ENCODE measurements at regions not wholly inside any gene's neighbourhood (a gene's known extent, or its start where the extent isn't known, plus 50 kb on each side); places are given as distances from the start of the nearest gene placed in this dataset.

- Mint-ChIP-seq H3K9me3 (no peaks in the 10 kb centered on the region), H3K4me1 (ENCODE audit: low read depth) (no peaks in the 10 kb centered on the region), H3K36me3 (ENCODE audit: low read depth) (no peaks in the 10 kb centered on the region), H3K27me3 (ENCODE audit: insufficient read depth) (peaks cover 8% of the 10 kb centered on the region), H3K27ac (no peak overlapping the region), H3K4me3 (no peak overlapping the region)
- intact Hi-C loops (cut with micrococcal nuclease) = loop anchor here (5.0 kb wide), 1 partner anchor 1783 kb away; no protein-coding TSS in a partner anchor
- no peak for DNase-seq (ENCODE audit: low spot score)
These were observed 352.4 kb upstream of the PKDCC start for GRCh38 chr2:41695198-41696113.

GRCh38 chr2:41697389-41697788 lies 350.4 kb upstream of the PKDCC start:
- intact Hi-C loops (cut with micrococcal nuclease) = loop anchor here (5.0 kb wide), 1 partner anchor 1785 kb away; no protein-coding TSS in a partner anchor
- DNase-seq (ENCODE audit: low spot score) = no peak
- peaks cover 8% of the 10 kb centered on the region for H3K27me3 Mint-ChIP-seq (ENCODE audit: insufficient read depth)
- H3K9me3 Mint-ChIP-seq = no peaks in the 10 kb centered on the region
- no peak overlapping the region for H3K27ac Mint-ChIP-seq
- no peaks in the 10 kb centered on the region for H3K36me3 Mint-ChIP-seq (ENCODE audit: low read depth)
- no peaks in the 10 kb centered on the region for H3K4me1 Mint-ChIP-seq (ENCODE audit: low read depth)
- H3K4me3 Mint-ChIP-seq = no peak overlapping the region

DNA sequence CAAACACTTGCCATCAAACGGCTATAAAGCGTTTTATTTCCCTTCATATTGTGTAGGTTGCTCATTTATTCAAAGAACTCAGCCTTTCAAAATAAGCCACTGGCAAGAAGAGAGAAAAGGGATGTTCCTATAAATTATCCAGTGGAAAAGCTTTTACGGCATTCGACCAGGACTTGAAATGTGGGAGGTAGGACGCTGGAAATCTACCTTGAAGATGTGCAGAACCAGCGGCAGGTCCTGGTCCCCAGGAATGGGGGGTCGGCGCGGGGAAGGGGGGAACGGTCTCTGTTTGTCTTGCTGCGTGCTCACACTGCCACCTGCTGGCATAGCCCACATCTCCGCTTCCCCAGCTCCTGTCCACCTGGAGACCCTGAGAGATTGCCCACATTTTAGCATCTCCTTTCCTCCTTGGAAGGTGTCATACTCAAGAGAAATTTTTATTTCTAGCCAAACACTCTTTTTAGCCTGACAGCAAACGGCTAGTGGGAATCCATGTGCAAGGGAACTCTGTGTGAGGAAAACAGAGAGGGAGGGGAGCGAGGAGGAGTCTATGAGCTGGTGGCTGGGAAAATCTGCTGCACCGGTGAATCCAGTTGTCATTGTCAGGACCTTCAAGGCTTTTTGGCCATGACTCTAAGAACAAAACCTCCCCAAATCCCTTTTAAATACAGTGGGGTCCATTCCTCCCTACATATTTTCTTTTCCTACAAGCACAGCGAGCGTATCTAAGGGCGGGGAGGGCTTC lies 349.0 kb upstream of the PKDCC start:
- intact Hi-C loops (cut with micrococcal nuclease) = loop anchor here (5.0 kb wide), 1 partner anchor 1787 kb away; no protein-coding TSS in a partner anchor
- H3K27me3 Mint-ChIP-seq (ENCODE audit: insufficient read depth) = peaks cover 8% of the 10 kb centered on the region
- no peaks in the 10 kb centered on the region for H3K9me3 Mint-ChIP-seq
- DNase-seq (ENCODE audit: low spot score) = no peak
- no peaks in the 10 kb centered on the region for H3K4me1 Mint-ChIP-seq (ENCODE audit: low read depth)
- no peak overlapping the region for H3K27ac Mint-ChIP-seq
- H3K36me3 Mint-ChIP-seq (ENCODE audit: low read depth) = no peaks in the 10 kb centered on the region
- no peak overlapping the region for H3K4me3 Mint-ChIP-seq

DNA sequence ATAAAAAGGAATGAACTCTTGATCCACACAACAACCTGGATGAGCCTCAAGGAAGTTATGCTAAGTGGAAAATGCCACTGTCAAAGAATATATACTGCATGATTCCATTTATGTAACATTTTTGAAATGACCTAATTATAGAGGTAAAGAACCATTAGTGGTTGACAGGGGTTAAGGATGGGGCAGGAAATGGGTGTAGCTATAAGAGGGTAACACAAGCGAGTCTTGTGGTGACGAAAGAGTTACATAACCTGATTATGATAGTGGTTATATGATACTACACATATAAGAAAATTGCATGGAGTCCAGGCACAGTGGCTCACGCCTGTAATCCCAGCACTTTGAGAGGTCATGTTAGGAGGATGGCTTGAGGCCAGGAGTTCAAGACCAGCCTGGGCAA lies 346.6 kb upstream of the PKDCC start:
- H3K27ac Mint-ChIP-seq = no peak overlapping the region
- H3K27me3 Mint-ChIP-seq (ENCODE audit: insufficient read depth) = peaks cover 8% of the 10 kb centered on the region
- no peaks in the 10 kb centered on the region for H3K36me3 Mint-ChIP-seq (ENCODE audit: low read depth)
- intact Hi-C loops (cut with micrococcal nuclease) = no loop called here
- DNase-seq (ENCODE audit: low spot score) = no peak
- no peaks in the 10 kb centered on the region for H3K9me3 Mint-ChIP-seq
- no peak overlapping the region for H3K4me3 Mint-ChIP-seq
- no peaks in the 10 kb centered on the region for H3K4me1 Mint-ChIP-seq (ENCODE audit: low read depth)

DNA sequence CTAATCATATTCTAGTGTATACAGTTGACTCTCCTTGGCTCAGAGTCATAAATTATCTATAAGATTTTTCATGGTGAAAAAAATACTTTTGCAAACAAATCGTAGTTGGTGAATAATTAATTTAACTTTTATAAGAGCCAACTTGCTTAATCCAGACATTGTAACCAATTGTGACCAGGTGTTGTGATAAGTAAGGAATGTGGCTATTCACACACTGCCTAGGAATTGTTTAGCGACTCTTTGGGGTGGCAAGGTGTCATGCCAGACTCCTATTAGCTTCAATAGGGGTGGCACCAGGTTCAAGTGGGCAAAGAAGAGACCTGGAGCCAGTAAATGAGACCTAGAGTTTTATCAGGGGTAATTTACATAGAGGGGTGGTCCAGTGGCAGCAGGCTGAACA lies 344.7 kb upstream of the PKDCC start:
- Mint-ChIP-seq H3K36me3 (ENCODE audit: low read depth) (no peaks in the 10 kb centered on the region), H3K4me3 (no peak overlapping the region), H3K4me1 (ENCODE audit: low read depth) (no peaks in the 10 kb centered on the region), H3K27me3 (ENCODE audit: insufficient read depth) (peaks cover 8% of the 10 kb centered on the region), H3K9me3 (no peaks in the 10 kb centered on the region), H3K27ac (no peak overlapping the region)
- no peak for DNase-seq (ENCODE audit: low spot score)
- intact Hi-C loops (cut with micrococcal nuclease) = no loop called here

- Mint-ChIP-seq H3K36me3 (ENCODE audit: low read depth) (no peaks in the 10 kb centered on the region), H3K27me3 (ENCODE audit: insufficient read depth) (peaks cover 5% of the 10 kb centered on the region), H3K4me1 (ENCODE audit: low read depth) (no peaks in the 10 kb centered on the region), H3K4me3 (no peak overlapping the region), H3K27ac (no peak overlapping the region), H3K9me3 (no peaks in the 10 kb centered on the region)
- intact Hi-C loops (cut with micrococcal nuclease) = no loop called here
- no peak for DNase-seq (ENCODE audit: low spot score)
These were observed 342.2 kb upstream of the PKDCC start for GRCh38 chr2:41705634-41706033.

DNA sequence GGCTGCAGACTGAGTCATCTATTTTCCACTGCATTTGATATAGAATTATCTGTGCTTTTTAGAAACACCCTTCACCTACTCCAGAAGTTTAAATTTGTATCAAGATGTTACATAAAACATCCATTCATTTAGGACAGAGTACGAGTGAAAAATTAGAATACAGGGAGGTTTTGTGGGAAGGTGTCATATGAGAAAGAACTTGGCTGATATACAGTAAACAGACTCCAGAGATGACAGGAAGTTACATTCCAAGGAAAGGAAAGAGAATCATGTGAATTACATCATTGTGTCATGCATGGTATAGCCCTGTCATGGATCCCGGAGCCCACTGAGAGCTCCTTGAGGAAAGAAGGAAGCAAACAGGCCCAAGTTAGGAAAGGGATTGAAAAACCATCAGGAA lies 341.5 kb upstream of the PKDCC start:
- Mint-ChIP-seq H3K4me1 (ENCODE audit: low read depth) (no peaks in the 10 kb centered on the region), H3K9me3 (no peaks in the 10 kb centered on the region), H3K27me3 (ENCODE audit: insufficient read depth) (peaks cover 5% of the 10 kb centered on the region), H3K4me3 (no peak overlapping the region), H3K36me3 (ENCODE audit: low read depth) (no peaks in the 10 kb centered on the region), H3K27ac (no peak overlapping the region)
- intact Hi-C loops (cut with micrococcal nuclease) = no loop called here
- no peak for DNase-seq (ENCODE audit: low spot score)

- intact Hi-C loops (cut with micrococcal nuclease) = no loop called here
- DNase-seq (ENCODE audit: low spot score) = no peak
- no peaks in the 10 kb centered on the region for H3K9me3 Mint-ChIP-seq
- H3K4me3 Mint-ChIP-seq = no peak overlapping the region
- H3K4me1 Mint-ChIP-seq (ENCODE audit: low read depth) = no peaks in the 10 kb centered on the region
- H3K27ac Mint-ChIP-seq = no peak overlapping the region
- H3K27me3 Mint-ChIP-seq (ENCODE audit: insufficient read depth) = peaks cover 12% of the 10 kb centered on the region
- H3K36me3 Mint-ChIP-seq (ENCODE audit: low read depth) = no peaks in the 10 kb centered on the region
These were observed 339.9 kb upstream of the PKDCC start for GRCh38 chr2:41707790-41708451.

DNA sequence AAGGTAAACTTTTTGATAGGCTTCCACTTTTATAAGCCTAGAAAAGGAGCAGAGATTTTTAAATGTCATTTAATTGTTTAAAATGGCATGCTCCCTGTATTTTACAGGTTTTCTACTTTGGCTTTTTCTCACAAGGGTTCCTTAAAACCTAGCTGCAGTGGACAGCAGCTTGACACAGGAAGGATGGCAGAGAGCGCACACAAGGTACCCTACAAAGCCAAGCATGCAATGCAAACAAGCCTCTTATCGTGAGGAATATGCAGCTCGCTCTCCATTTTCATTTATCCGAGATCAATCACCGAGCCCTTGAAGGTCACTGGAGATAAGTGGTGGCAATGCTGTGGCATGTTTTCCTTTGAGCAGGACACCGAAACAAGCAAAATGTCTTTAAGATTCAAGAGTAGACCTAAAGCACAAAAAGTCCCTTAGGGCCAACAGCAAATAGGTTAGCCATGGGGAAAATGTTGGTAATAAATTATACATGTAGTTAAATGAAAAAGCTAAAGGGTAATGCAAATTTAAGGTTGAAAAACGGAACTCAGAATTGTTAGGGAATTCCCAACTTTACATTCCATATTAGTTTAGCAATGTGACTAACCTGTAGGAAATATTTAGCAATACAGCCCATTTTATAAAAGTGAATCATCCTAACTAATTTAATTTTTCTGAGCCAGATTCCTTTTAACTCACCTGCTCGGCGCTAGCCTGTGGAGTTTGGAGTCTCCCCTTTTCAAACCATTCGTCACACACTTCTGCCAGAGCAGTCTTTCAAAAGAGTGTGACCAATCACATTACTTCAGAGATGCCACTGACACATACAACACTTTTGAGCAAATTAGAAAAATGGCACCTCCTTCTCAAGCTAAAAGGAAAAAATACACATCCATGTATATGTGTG lies 337.9 kb upstream of the PKDCC start:
- H3K27me3 Mint-ChIP-seq (ENCODE audit: insufficient read depth) = peaks cover 12% of the 10 kb centered on the region
- no peak for DNase-seq (ENCODE audit: low spot score)
- intact Hi-C loops (cut with micrococcal nuclease) = no loop called here
- H3K27ac Mint-ChIP-seq = no peak overlapping the region
- no peaks in the 10 kb centered on the region for H3K9me3 Mint-ChIP-seq
- H3K4me1 Mint-ChIP-seq (ENCODE audit: low read depth) = no peaks in the 10 kb centered on the region
- H3K4me3 Mint-ChIP-seq = no peak overlapping the region
- no peaks in the 10 kb centered on the region for H3K36me3 Mint-ChIP-seq (ENCODE audit: low read depth)

- H3K27me3 Mint-ChIP-seq (ENCODE audit: insufficient read depth) = peaks cover 12% of the 10 kb centered on the region
- peaks cover 5% of the 10 kb centered on the region for H3K4me1 Mint-ChIP-seq (ENCODE audit: low read depth)
- no peaks in the 10 kb centered on the region for H3K9me3 Mint-ChIP-seq
- no peaks in the 10 kb centered on the region for H3K36me3 Mint-ChIP-seq (ENCODE audit: low read depth)
- intact Hi-C loops (cut with micrococcal nuclease) = no loop called here
- H3K27ac Mint-ChIP-seq = no peak overlapping the region
- no peak overlapping the region for H3K4me3 Mint-ChIP-seq
- DNase-seq (ENCODE audit: low spot score) = no peak
These were observed 336.9 kb upstream of the PKDCC start for GRCh38 chr2:41710944-41711343.

- Mint-ChIP-seq H3K9me3 (no peaks in the 10 kb centered on the region), H3K4me1 (ENCODE audit: low read depth) (peaks cover 6% of the 10 kb centered on the region), H3K27me3 (ENCODE audit: insufficient read depth) (peaks cover 9% of the 10 kb centered on the region), H3K27ac (no peak overlapping the region), H3K36me3 (ENCODE audit: low read depth) (no peaks in the 10 kb centered on the region), H3K4me3 (no peak overlapping the region)
- DNase-seq (ENCODE audit: low spot score) = no peak
- intact Hi-C loops (cut with micrococcal nuclease) = no loop called here
These were observed 336.1 kb upstream of the PKDCC start for GRCh38 chr2:41711736-41712135.

DNA sequence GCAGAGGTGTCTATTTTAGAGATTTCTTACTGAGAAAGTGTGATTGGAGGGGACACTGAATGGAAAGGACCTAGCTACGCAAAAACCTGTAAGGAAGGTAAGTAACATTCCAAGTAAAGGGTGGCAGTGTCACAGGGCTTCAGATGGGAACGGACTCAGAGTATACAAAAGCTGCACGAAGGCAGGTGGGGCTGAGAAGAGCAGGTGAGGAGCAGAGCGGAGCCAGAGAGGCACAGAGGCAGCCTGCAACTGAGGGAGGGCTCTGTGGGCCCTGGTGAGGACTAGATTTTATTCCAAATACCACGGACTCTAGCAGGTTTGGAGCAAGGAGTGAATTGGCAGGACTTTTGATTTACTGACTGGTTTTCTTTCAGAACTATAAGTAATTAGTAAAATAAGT lies 331.3 kb upstream of the PKDCC start:
- peaks cover 15% of the 10 kb centered on the region for H3K4me1 Mint-ChIP-seq (ENCODE audit: low read depth)
- no peaks in the 10 kb centered on the region for H3K36me3 Mint-ChIP-seq (ENCODE audit: low read depth)
- H3K4me3 Mint-ChIP-seq = no peak overlapping the region
- no peak for DNase-seq (ENCODE audit: low spot score)
- intact Hi-C loops (cut with micrococcal nuclease) = no loop called here
- peaks cover 7% of the 10 kb centered on the region for H3K27me3 Mint-ChIP-seq (ENCODE audit: insufficient read depth)
- H3K27ac Mint-ChIP-seq = no peak overlapping the region
- H3K9me3 Mint-ChIP-seq = no peaks in the 10 kb centered on the region

All from activated T-helper 1 cell treated with anti-CD3 and anti-CD28 coated beads, Interleukin-12 subunit alpha, Interleukin-12 subunit beta, Interleukin-2, Interleukin-4 antibody, amounts not matched to agents 30 ng/mL and 10 ng/mL and 1 ng/mL, durations not matched to agents 14 hours and 24 hours and 36 hours (primary cell).